ENCODE measurements at regions not wholly inside any gene's neighbourhood (a gene's known extent, or its start where the extent isn't known, plus 50 kb on each side); places are given as distances from the start of the nearest gene placed in this dataset.

DNA sequence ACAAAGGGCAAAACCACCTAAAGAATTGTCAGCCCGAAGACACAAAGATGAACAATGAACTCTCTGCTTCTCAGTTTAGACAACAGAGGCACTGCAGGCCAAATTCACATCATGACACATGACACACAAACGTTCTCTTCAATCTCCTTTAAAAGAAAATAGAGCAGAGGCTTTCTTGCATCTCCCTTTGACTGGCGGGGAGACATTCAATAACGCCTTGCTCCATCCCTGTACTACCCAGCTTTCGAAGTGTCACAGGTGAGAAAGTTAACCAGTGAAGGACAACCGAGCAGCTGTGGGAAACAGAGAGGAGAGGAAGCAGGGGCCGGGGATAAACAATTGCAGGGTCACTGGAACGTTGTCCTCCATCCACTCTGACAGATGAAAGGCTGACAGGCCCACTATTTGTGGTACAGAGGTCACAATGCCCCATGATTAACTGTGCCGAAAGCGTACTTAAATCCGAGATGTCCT lies 130.8 kb downstream of the PHLDA1 start:
- no peak for TF ChIP-seq GABPA (IDR thresholded peaks at IDR 0.05; ENCODE audit: low read depth)
- TF ChIP-seq, protein P1, sequence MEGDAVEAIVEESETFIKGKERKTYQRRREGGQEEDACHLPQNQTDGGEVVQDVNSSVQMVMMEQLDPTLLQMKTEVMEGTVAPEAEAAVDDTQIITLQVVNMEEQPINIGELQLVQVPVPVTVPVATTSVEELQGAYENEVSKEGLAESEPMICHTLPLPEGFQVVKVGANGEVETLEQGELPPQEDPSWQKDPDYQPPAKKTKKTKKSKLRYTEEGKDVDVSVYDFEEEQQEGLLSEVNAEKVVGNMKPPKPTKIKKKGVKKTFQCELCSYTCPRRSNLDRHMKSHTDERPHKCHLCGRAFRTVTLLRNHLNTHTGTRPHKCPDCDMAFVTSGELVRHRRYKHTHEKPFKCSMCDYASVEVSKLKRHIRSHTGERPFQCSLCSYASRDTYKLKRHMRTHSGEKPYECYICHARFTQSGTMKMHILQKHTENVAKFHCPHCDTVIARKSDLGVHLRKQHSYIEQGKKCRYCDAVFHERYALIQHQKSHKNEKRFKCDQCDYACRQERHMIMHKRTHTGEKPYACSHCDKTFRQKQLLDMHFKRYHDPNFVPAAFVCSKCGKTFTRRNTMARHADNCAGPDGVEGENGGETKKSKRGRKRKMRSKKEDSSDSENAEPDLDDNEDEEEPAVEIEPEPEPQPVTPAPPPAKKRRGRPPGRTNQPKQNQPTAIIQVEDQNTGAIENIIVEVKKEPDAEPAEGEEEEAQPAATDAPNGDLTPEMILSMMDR (IDR thresholded peaks at IDR 0.05; ENCODE audit: insufficient read depth, low read length): no peak
- no peak for TF ChIP-seq POLR2AphosphoS5 (IDR thresholded peaks at IDR 0.05; ENCODE audit: low read depth)
- no peak for TF ChIP-seq SPI1 (IDR thresholded peaks at IDR 0.05; ENCODE audit: borderline replicate concordance, low read depth)
